OCI-LY7 (cell line): ENCODE measurements at regions not wholly inside any gene's neighbourhood (a gene's known extent, or its start where the extent isn't known, plus 50 kb on each side); places are given as distances from the start of the nearest gene placed in this dataset.
"Not testable (repeated sequence)": the region's sequence is repeated elsewhere in the genome, so short reads cannot be mapped to it uniquely, and the experiment has no call there.

Experiments used
- EZH2phosphoT487 ChIP-seq: fragments of 200-600 bp; sonication (generic); IDR thresholded peaks from 2 replicates; pipeline ENCODE4 v1.6.1; 2018; ENCODE audit warnings: low read depth, borderline replicate concordance, mild to moderate bottlenecking, mixed run types, antibody characterized with exemption, low read length, moderate library complexity, mixed read lengths
- TF ChIP-seq, protein P1 (sequence below): fragments of 200-600 bp; sonication (generic); conservative IDR thresholded peaks from 2 replicates; pipeline ENCODE4 v1.5.1; 2014; ENCODE audit warnings: mild to moderate bottlenecking, antibody characterized with exemption, low read length, moderate library complexity, mixed read lengths

DNA sequence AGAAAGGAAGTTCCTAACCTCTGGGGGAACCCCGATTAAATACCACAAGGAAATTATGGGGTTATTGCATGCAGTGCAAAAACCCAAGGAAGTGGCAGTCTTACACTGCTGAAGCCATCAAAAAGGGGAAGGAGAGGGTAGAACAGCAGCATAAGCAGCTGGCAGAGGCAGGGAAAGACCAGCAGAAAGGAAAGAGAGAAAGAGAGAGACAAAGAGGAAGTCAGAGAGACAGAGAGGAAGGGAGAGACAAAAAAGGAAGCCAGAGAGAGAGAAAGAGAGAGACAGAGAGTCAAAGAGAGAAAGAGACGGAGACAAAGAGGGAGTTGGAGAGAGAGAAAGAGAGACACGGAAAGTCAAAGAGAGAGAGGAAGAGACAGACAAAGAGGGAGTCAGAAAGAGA is 689.1 kb downstream of the TFAP2A start:
- TF ChIP-seq, protein P1, sequence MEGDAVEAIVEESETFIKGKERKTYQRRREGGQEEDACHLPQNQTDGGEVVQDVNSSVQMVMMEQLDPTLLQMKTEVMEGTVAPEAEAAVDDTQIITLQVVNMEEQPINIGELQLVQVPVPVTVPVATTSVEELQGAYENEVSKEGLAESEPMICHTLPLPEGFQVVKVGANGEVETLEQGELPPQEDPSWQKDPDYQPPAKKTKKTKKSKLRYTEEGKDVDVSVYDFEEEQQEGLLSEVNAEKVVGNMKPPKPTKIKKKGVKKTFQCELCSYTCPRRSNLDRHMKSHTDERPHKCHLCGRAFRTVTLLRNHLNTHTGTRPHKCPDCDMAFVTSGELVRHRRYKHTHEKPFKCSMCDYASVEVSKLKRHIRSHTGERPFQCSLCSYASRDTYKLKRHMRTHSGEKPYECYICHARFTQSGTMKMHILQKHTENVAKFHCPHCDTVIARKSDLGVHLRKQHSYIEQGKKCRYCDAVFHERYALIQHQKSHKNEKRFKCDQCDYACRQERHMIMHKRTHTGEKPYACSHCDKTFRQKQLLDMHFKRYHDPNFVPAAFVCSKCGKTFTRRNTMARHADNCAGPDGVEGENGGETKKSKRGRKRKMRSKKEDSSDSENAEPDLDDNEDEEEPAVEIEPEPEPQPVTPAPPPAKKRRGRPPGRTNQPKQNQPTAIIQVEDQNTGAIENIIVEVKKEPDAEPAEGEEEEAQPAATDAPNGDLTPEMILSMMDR = not testable (repeated sequence)
- TF ChIP-seq EZH2phosphoT487 = not testable (repeated sequence)
